ENCODE measurements at regions not wholly inside any gene's neighbourhood (a gene's known extent, or its start where the extent isn't known, plus 50 kb on each side); places are given as distances from the start of the nearest gene placed in this dataset.

DNA sequence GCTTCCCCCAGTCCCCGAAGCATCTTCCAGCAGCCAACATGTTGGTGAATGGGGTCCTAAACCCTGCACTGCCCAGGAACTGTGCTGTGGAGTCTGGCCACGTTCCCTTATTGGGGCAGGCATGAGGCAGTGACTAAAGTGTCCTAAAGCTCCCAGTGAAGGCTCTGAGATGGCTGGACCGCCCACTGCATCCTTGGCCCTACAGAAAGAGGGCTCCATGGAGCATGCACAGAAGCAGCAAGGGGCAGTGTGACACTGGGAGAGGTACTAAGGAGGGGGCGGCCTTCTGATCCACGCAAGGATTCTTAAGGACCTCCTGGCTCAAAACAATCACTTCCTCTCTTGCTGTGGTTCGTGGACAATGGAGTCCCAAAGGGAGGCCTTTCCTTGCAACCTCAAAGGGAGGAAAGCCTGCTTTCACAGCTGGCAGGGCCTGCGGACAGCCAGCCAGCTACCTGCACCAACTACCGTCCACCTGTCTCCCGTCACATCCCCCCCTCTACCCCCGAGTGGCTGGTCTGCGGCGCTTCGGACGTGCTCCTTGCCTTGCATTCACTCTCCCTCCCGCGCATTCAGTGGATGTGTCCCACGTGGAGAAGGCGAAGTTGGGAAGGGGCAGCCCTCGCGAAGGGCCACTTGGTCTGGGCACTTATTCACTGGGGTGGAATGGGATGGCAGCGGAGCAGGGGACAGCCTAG is 63.9 kb upstream of the STARD13 start:
- TF ChIP-seq, protein P1, sequence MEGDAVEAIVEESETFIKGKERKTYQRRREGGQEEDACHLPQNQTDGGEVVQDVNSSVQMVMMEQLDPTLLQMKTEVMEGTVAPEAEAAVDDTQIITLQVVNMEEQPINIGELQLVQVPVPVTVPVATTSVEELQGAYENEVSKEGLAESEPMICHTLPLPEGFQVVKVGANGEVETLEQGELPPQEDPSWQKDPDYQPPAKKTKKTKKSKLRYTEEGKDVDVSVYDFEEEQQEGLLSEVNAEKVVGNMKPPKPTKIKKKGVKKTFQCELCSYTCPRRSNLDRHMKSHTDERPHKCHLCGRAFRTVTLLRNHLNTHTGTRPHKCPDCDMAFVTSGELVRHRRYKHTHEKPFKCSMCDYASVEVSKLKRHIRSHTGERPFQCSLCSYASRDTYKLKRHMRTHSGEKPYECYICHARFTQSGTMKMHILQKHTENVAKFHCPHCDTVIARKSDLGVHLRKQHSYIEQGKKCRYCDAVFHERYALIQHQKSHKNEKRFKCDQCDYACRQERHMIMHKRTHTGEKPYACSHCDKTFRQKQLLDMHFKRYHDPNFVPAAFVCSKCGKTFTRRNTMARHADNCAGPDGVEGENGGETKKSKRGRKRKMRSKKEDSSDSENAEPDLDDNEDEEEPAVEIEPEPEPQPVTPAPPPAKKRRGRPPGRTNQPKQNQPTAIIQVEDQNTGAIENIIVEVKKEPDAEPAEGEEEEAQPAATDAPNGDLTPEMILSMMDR (IDR thresholded peaks at IDR 0.05; ENCODE audit: low read depth, low read length), result no peak
- TF ChIP-seq EZH2phosphoT487 (IDR thresholded peaks at IDR 0.05; ENCODE audit: low read depth), result no peak
